ENCODE measurements at regions not wholly inside any gene's neighbourhood (a gene's known extent, or its start where the extent isn't known, plus 50 kb on each side); places are given as distances from the start of the nearest gene placed in this dataset.

GRCh38 chr13:80469105-80469852, 128.4 kb upstream of the SPRY2 start:
- no peak for DNase-seq (ENCODE audit: low read depth)
- TF ChIP-seq CTCF (conservative IDR thresholded peaks at IDR 0.05; ENCODE audit: low read depth, low read length) = no peak
- no peak overlapping the region for H3K4me3 ChIP-seq (ENCODE audit: low read length)

- no peak for TF ChIP-seq CTCF (conservative IDR thresholded peaks at IDR 0.05; ENCODE audit: low read depth, low read length)
- H3K4me3 ChIP-seq (ENCODE audit: low read length) = no peak overlapping the region
- DNase-seq (ENCODE audit: low read depth) = no peak
These were observed 124.4 kb upstream of the SPRY2 start for GRCh38 chr13:80465321-80465720.

GRCh38 chr13:80463673-80464352, 122.9 kb upstream of the SPRY2 start:
- no peak overlapping the region for H3K4me3 ChIP-seq (ENCODE audit: low read length)
- DNase-seq (ENCODE audit: low read depth) = peak; percentile 60
- no peak for TF ChIP-seq CTCF (conservative IDR thresholded peaks at IDR 0.05; ENCODE audit: low read depth, low read length)

- TF ChIP-seq CTCF (conservative IDR thresholded peaks at IDR 0.05; ENCODE audit: low read depth, low read length) = no peak
- no peak overlapping the region for H3K4me3 ChIP-seq (ENCODE audit: low read length)
These were observed 121.6 kb upstream of the SPRY2 start for GRCh38 chr13:80462567-80462966.

GRCh38 chr13:80462037-80462436, 121.1 kb upstream of the SPRY2 start:
- DNase-seq (ENCODE audit: low read depth) = no peak
- TF ChIP-seq CTCF (conservative IDR thresholded peaks at IDR 0.05; ENCODE audit: low read depth, low read length) = no peak
- no peak overlapping the region for H3K4me3 ChIP-seq (ENCODE audit: low read length)

More at GRCh38 chr13:80462567-80462966, 121.6 kb upstream of the SPRY2 start:
- no peak for DNase-seq (ENCODE audit: low read depth)

- DNase-seq (ENCODE audit: low read depth) = no peak
- no peak for TF ChIP-seq CTCF (conservative IDR thresholded peaks at IDR 0.05; ENCODE audit: low read depth, low read length)
- H3K4me3 ChIP-seq (ENCODE audit: low read length) = no peak overlapping the region
These were observed 117.6 kb upstream of the SPRY2 start for GRCh38 chr13:80458543-80458942.

- DNase-seq (ENCODE audit: low read depth) = no peak
- no peak for TF ChIP-seq CTCF (conservative IDR thresholded peaks at IDR 0.05; ENCODE audit: low read depth, low read length)
- H3K4me3 ChIP-seq (ENCODE audit: low read length) = no peak overlapping the region
These were observed 113.3 kb upstream of the SPRY2 start for GRCh38 chr13:80454245-80454644.
